B cell (primary cell): ENCODE measurements at regions not wholly inside any gene's neighbourhood (a gene's known extent, or its start where the extent isn't known, plus 50 kb on each side); places are given as distances from the start of the nearest gene placed in this dataset.

Source experiments
- ATAC-seq: fragments of 200-7000 bp; cut with Tn5 transposase; one replicate; pipeline ENCODE4 v1.10.0; 2021; ENCODE audit warnings: low read depth, mild to moderate bottlenecking, moderate number of reproducible peaks, moderate library complexity
- CTCF ChIA-PET: fragments of 350-600 bp; sonication (Branson Sonifier 250); formaldehyde crosslinking; loops from one replicate; lab custom pipeline; 2021; ENCODE audit warnings: antibody characterized with exemption, inconsistent platforms; lab: Charles Lee
- POLR2A ChIA-PET: fragments of 350-600 bp; sonication (Branson Sonifier 250); formaldehyde crosslinking; loops from one replicate; lab custom pipeline; 2021; ENCODE audit warnings: antibody characterized with exemption; lab: Charles Lee
- DNase-seq: peaks from one replicate; pipeline ENCODE4 v3.0.0; 2013
- H2AFZ ChIP-seq: 2 replicates; pipeline ENCODE4 v1.6.1; 2012; ENCODE audit warnings: mild to moderate bottlenecking, low read depth, low read length; ENCODE audit not compliant: insufficient read depth, poor library complexity, severe bottlenecking
- H3K27ac ChIP-seq, 2 donors: 1 replicate in 1 of 2; 2 replicates in 1 of 2; pipeline ENCODE4 v1.5.1; 2012 to 2013; ENCODE audit warnings: low read length in 2 of 2, mild to moderate bottlenecking in 2 of 2, moderate library complexity in 1 of 2
- H3K27me3 ChIP-seq, 4 experiments: fragments of 200-600 bp in 1 of 4; sonication (generic) in 1 of 4; replicated peaks in 1 of 4; 1 replicate in 2 of 4; 2 replicates in 2 of 4; pipeline versions ENCODE4 v1.6.1 to v1.7.0; 2013 to 2016; ENCODE audit warnings: low read length in 3 of 4, mild to moderate bottlenecking in 2 of 4, mixed read lengths in 1 of 4, moderate library complexity in 1 of 4; ENCODE audit not compliant: insufficient read depth in 4 of 4, control insufficient read depth in 3 of 4; ENCODE audit errors: control extremely low read depth in 1 of 4
- H3K36me3 ChIP-seq, 2 experiments: replicated peaks in 1 of 2; 1 replicate in 1 of 2; 2 replicates in 1 of 2; pipeline versions ENCODE4 v1.6.1 to v1.7.1; 2013; ENCODE audit warnings: low read length in 1 of 2; ENCODE audit not compliant: insufficient read depth in 2 of 2, control insufficient read depth in 1 of 2; ENCODE audit errors: control extremely low read depth in 1 of 2, extremely low read depth in 1 of 2
- H3K4me1 ChIP-seq, 2 donors: fragments of 200-600 bp in 1 of 2; sonication (generic) in 1 of 2; 1 replicate in 1 of 2; 2 replicates in 1 of 2; pipeline versions ENCODE4 v1.5.1 to v1.6.1; 2013 to 2017; ENCODE audit warnings: low read length in 2 of 2; ENCODE audit not compliant: control insufficient read depth in 2 of 2, insufficient read depth in 2 of 2
- H3K4me2 ChIP-seq: replicated peaks from 2 replicates; pipeline ENCODE3; 2012; ENCODE audit warnings: mild to moderate bottlenecking, low read depth, low read length; ENCODE audit not compliant: poor library complexity, severe bottlenecking
- H3K4me3 ChIP-seq, 5 experiments: fragments of 200-600 bp in 1 of 5; sonication (generic) in 1 of 5; 1 replicate in 3 of 5; 2 replicates in 2 of 5; pipeline versions ENCODE4 v1.5.1 to v1.7.0; 2011 to 2016; ENCODE audit warnings: low read length in 4 of 5, mild to moderate bottlenecking in 4 of 5, low read depth in 2 of 5, control low read depth in 1 of 5, moderate library complexity in 1 of 5; ENCODE audit not compliant: insufficient read depth in 1 of 5; ENCODE audit errors: control extremely low read depth in 1 of 5, extremely low read depth in 1 of 5
- H3K79me2 ChIP-seq: fragments of 200-600 bp; sonication (generic); one replicate; pipeline ENCODE4 v1.6.0; 2016; ENCODE audit warnings: low read length; ENCODE audit not compliant: control insufficient read depth, insufficient read depth
- H3K9ac ChIP-seq: fragments of 200-600 bp; sonication (generic); 2 replicates; pipeline ENCODE4 v1.6.1; 2017; ENCODE audit warnings: mild to moderate bottlenecking, low read length, moderate library complexity
- H3K9me3 ChIP-seq, 3 donors: one replicate each; pipeline versions ENCODE4 v1.6.1 to v1.7.1; 2013; ENCODE audit warnings: low read length in 2 of 3; ENCODE audit not compliant: control insufficient read depth in 2 of 3, insufficient read depth in 1 of 3; ENCODE audit errors: control extremely low read depth in 1 of 3
- H4K20me1 ChIP-seq: 2 replicates; pipeline ENCODE4 v1.6.0; 2012; ENCODE audit warnings: mild to moderate bottlenecking, low read length; ENCODE audit not compliant: insufficient read depth, control insufficient read depth, poor library complexity, severe bottlenecking
- H3K27ac Mint-ChIP-seq: one replicate; pipeline ENCODE4 v1.8.0; 2021; ENCODE audit warnings: mixed read lengths
- H3K27me3 Mint-ChIP-seq: one replicate; pipeline ENCODE4 v1.8.0; 2021; ENCODE audit warnings: mixed read lengths
- H3K4me1 Mint-ChIP-seq: one replicate; pipeline ENCODE4 v1.8.0; 2021; ENCODE audit warnings: mixed read lengths
- H3K4me3 Mint-ChIP-seq: one replicate; pipeline ENCODE4 v1.8.0; 2021; ENCODE audit warnings: mixed read lengths
- H3K9me3 Mint-ChIP-seq: one replicate; pipeline ENCODE4 v1.8.0; 2022; ENCODE audit warnings: mixed read lengths; ENCODE audit not compliant: insufficient read depth
- EZH2 ChIP-seq: IDR thresholded peaks from 2 replicates; pipeline ENCODE4 v1.6.1; 2012; ENCODE audit warnings: borderline replicate concordance, low read depth, mild to moderate bottlenecking, moderate library complexity, low read length; ENCODE audit not compliant: insufficient read depth, poor library complexity, severe bottlenecking
- WGBS: methylation state at CpG from one replicate; pipeline ENCODE4 v1.1.5; 2013; ENCODE audit warnings: missing lambda C conversion rate; ENCODE audit not compliant: insufficient coverage; 5-methylcytosine and 5-hydroxymethylcytosine counted together
- intact Hi-C: fragments of 100-400 bp; cut with micrococcal nuclease; formaldehyde crosslinking; loops from one replicate; pipeline ENCODE4 v1.10.0; 2022
- TF ChIP-seq, protein P1 (sequence below): fragments of 200-600 bp; IDR thresholded peaks from one replicate; pipeline ENCODE4 v1.8.0; 2022; ENCODE audit warnings: antibody characterized with exemption, mild to moderate bottlenecking

- no peak overlapping the region for H3K9ac ChIP-seq
- H4K20me1 ChIP-seq: no peaks in the 10 kb centered on the region
- TF ChIP-seq EZH2: no peak
- TF ChIP-seq, protein P1, sequence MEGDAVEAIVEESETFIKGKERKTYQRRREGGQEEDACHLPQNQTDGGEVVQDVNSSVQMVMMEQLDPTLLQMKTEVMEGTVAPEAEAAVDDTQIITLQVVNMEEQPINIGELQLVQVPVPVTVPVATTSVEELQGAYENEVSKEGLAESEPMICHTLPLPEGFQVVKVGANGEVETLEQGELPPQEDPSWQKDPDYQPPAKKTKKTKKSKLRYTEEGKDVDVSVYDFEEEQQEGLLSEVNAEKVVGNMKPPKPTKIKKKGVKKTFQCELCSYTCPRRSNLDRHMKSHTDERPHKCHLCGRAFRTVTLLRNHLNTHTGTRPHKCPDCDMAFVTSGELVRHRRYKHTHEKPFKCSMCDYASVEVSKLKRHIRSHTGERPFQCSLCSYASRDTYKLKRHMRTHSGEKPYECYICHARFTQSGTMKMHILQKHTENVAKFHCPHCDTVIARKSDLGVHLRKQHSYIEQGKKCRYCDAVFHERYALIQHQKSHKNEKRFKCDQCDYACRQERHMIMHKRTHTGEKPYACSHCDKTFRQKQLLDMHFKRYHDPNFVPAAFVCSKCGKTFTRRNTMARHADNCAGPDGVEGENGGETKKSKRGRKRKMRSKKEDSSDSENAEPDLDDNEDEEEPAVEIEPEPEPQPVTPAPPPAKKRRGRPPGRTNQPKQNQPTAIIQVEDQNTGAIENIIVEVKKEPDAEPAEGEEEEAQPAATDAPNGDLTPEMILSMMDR: no peak
- H3K27ac ChIP-seq: no peak overlapping the region
- Mint-ChIP-seq H3K4me3 (no peak overlapping the region), H3K27ac (no peak overlapping the region), H3K27me3 (no peaks in the 10 kb centered on the region), H3K4me1 (no peaks in the 10 kb centered on the region), H3K9me3 (no peaks in the 10 kb centered on the region)
- DNase-seq (no peak), ATAC-seq (no peak)
- H3K4me1 ChIP-seq: no peaks in the 10 kb centered on the region
- no peak overlapping the region for H3K4me2 ChIP-seq
- H3K27me3 ChIP-seq: no peaks in the 10 kb centered on the region
- H3K36me3 ChIP-seq: no peaks in the 10 kb centered on the region
- H3K4me3 ChIP-seq: no peak overlapping the region
- POLR2A ChIA-PET: no interaction called here
- peaks cover 0 to 3% (median 0%) of the 10 kb centered on the region in 3 donors for H3K9me3 ChIP-seq
- intact Hi-C loops: no loop called here
- CTCF ChIA-PET: no interaction called here
- H2AFZ ChIP-seq: no peak overlapping the region
- no peaks in the 10 kb centered on the region for H3K79me2 ChIP-seq
- no CpG with 5 or more reads among the region's 1 CpG for WGBS
Measured at GRCh38 chr17:53630638-53631037, 192.1 kb upstream of the KIF2B start.

GRCh38 chr17:53630115-53630514 is 192.6 kb upstream of the KIF2B start:
- Mint-ChIP-seq H3K4me1 (no peaks in the 10 kb centered on the region), H3K27ac (no peak overlapping the region), H3K27me3 (no peaks in the 10 kb centered on the region), H3K4me3 (no peak overlapping the region), H3K9me3 (no peaks in the 10 kb centered on the region)
- 50% methylated on average over 2 of the region's 3 CpGs for WGBS
- ChIA-PET POLR2A (no interaction called here), CTCF (no interaction called here)
- H3K4me3 ChIP-seq: no peak overlapping the region
- H3K27me3 ChIP-seq: no peaks in the 10 kb centered on the region
- no peak overlapping the region for H3K4me2 ChIP-seq
- intact Hi-C loops: no loop called here
- no peaks in the 10 kb centered on the region for H4K20me1 ChIP-seq
- H3K9me3 ChIP-seq: peaks cover 0 to 3% (median 0%) of the 10 kb centered on the region in 3 donors
- no peaks in the 10 kb centered on the region for H3K79me2 ChIP-seq
- ATAC-seq (no peak), DNase-seq (no peak)
- no peak overlapping the region for H3K9ac ChIP-seq
- H2AFZ ChIP-seq: no peak overlapping the region
- H3K4me1 ChIP-seq: no peaks in the 10 kb centered on the region
- TF ChIP-seq, protein P1: no peak
- TF ChIP-seq EZH2: no peak
- H3K36me3 ChIP-seq: no peaks in the 10 kb centered on the region
- H3K27ac ChIP-seq: no peak overlapping the region
